ENCODE measurements at regions not wholly inside any gene's neighbourhood (a gene's known extent, or its start where the extent isn't known, plus 50 kb on each side); places are given as distances from the start of the nearest gene placed in this dataset.
A peak's percentile ranks its signal among the peaks of the same experiment; 100 is the strongest.
"Not testable (repeated sequence)": the region's sequence is repeated elsewhere in the genome, so short reads cannot be mapped to it uniquely, and the experiment has no call there.

DNA sequence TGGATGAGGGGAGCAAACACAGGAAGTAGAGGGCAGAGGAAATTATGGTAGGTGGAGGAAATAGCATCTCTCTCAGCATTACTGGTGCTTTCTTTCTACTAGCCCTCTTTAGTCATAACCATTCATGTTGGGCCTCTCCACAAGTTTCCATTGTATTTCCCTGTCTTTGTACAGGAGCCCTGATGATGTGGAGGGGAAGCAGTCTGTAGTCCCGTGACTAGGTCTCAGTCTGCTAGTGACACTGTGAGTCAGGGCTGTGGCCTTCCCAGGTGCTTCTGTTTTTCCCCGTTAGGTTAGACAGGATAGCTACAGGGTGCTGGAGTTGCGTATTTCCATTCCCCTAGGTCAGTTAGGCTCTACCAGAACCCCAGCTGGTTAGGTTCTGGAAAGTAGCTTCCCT lies 82.9 kb upstream of the NAMPT start:
- peaks cover 10% of the 10 kb centered on the region for H3K9me3 Mint-ChIP-seq
- H3K36me3 Mint-ChIP-seq (ENCODE audit: low read depth), result peaks cover 2% of the 10 kb centered on the region

DNA sequence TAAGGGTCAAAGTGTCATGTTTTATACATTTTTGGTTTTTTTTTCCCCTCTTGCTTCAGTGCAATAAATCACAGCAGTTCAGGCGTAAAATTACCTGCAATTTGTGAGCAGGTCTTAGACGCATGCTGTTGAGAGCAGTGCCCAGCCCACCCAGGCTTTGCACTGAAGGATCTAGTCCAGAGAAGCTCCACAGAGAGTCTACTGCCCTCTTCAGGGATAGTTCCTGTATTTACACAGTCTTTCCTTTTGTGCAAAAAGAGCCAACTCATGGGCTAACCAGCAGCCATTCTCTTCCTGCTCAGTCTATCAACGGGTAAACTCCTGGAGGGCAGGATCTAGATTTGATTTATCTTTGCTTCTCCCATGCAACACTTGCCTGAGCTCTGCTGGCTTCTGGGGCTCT lies 82.2 kb upstream of the NAMPT start:
- Mint-ChIP-seq H3K27ac (peak overlapping the region; percentile 12), H3K4me3 (no peak overlapping the region), H3K4me1 (peaks cover 38% of the 10 kb centered on the region), H3K9me3 (peaks cover 16% of the 10 kb centered on the region), H3K27me3 (peaks cover 18% of the 10 kb centered on the region), H3K36me3 (ENCODE audit: low read depth) (peaks cover 5% of the 10 kb centered on the region)
- ATAC-seq (no peak), DNase-seq (no peak)

More for the DNA sequence above, 82.9 kb upstream of the NAMPT start:
- ATAC-seq, result peak; percentile 86
- H3K27me3 Mint-ChIP-seq, result peaks cover 12% of the 10 kb centered on the region
- no peak overlapping the region for H3K4me3 Mint-ChIP-seq
- peaks cover 38% of the 10 kb centered on the region for H3K4me1 Mint-ChIP-seq
- no peak for DNase-seq
- H3K27ac Mint-ChIP-seq, result peak overlapping the region; percentile 12

- H3K27me3 Mint-ChIP-seq, result peaks cover 32% of the 10 kb centered on the region
- peaks cover 38% of the 10 kb centered on the region for H3K4me1 Mint-ChIP-seq
- peaks cover 5% of the 10 kb centered on the region for H3K36me3 Mint-ChIP-seq (ENCODE audit: low read depth)
- peak; percentile 9 for ATAC-seq
- no peak overlapping the region for H3K4me3 Mint-ChIP-seq
- peaks cover 27% of the 10 kb centered on the region for H3K9me3 Mint-ChIP-seq
- DNase-seq, result no peak
- H3K27ac Mint-ChIP-seq, result no peak overlapping the region
Observed at GRCh38 chr7:106365252-106366005, 80.6 kb upstream of the NAMPT start.

GRCh38 chr7:106362507-106362906 lies 77.7 kb upstream of the NAMPT start:
- peaks cover 47% of the 10 kb centered on the region for H3K27me3 Mint-ChIP-seq
- ATAC-seq, DNase-seq, H3K4me3 Mint-ChIP-seq, H3K27ac Mint-ChIP-seq: not testable (repeated sequence)
- H3K36me3 Mint-ChIP-seq (ENCODE audit: low read depth), result peaks cover 11% of the 10 kb centered on the region
- H3K9me3 Mint-ChIP-seq, result peaks cover 34% of the 10 kb centered on the region
- H3K4me1 Mint-ChIP-seq, result peaks cover 34% of the 10 kb centered on the region

- Mint-ChIP-seq H3K27ac (no peak overlapping the region), H3K9me3 (peaks cover 33% of the 10 kb centered on the region), H3K36me3 (ENCODE audit: low read depth) (peaks cover 9% of the 10 kb centered on the region), H3K27me3 (peaks cover 66% of the 10 kb centered on the region), H3K4me1 (peaks cover 21% of the 10 kb centered on the region), H3K4me3 (no peak overlapping the region)
- no peak for DNase-seq
- peak; percentile 84 for ATAC-seq
Observed at GRCh38 chr7:106358103-106358663, 73.4 kb upstream of the NAMPT start.

- DNase-seq (no peak), ATAC-seq (no peak)
- Mint-ChIP-seq H3K4me1 (peaks cover 21% of the 10 kb centered on the region), H3K9me3 (peaks cover 32% of the 10 kb centered on the region), H3K36me3 (ENCODE audit: low read depth) (peaks cover 9% of the 10 kb centered on the region), H3K27ac (no peak overlapping the region), H3K4me3 (no peak overlapping the region), H3K27me3 (peaks cover 67% of the 10 kb centered on the region)
Observed at GRCh38 chr7:106357675-106358074, 72.9 kb upstream of the NAMPT start.

GRCh38 chr7:106354822-106355221 lies 70.0 kb upstream of the NAMPT start:
- no peak for ATAC-seq
- H3K27ac Mint-ChIP-seq, result no peak overlapping the region

GRCh38 chr7:106353944-106354343 lies 69.2 kb upstream of the NAMPT start:
- H3K36me3 Mint-ChIP-seq (ENCODE audit: low read depth), result peaks cover 13% of the 10 kb centered on the region
- H3K9me3 Mint-ChIP-seq, result peaks cover 22% of the 10 kb centered on the region
- no peak overlapping the region for H3K27ac Mint-ChIP-seq
- ATAC-seq, result no peak
- DNase-seq, result no peak
- H3K4me1 Mint-ChIP-seq, result peaks cover 18% of the 10 kb centered on the region
- no peak overlapping the region for H3K4me3 Mint-ChIP-seq
- peaks cover 36% of the 10 kb centered on the region for H3K27me3 Mint-ChIP-seq

More at GRCh38 chr7:106354822-106355221, 70.0 kb upstream of the NAMPT start:
- Mint-ChIP-seq H3K36me3 (ENCODE audit: low read depth) (peaks cover 13% of the 10 kb centered on the region), H3K9me3 (peaks cover 20% of the 10 kb centered on the region), H3K27me3 (peaks cover 45% of the 10 kb centered on the region), H3K4me3 (no peak overlapping the region), H3K4me1 (peaks cover 21% of the 10 kb centered on the region)
- no peak for DNase-seq

DNA sequence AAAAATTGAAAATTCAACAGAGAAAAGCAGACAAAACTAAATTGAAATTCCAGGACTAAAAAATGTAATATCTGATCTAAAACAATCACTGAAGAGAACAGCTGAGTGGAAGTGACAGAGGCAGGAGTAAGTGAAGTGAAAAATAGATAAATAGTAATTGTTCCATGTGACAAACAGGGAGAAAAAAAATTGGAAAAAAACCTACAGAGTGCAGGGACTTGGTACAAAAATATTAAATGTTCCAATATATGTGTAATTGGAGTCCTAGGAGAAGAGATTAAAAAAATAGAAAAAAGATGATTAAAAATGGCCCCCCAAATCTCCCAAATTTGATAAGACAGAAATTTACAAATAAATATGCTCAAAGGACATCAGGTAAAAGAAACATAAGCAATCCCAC lies 63.4 kb upstream of the NAMPT start:
- Mint-ChIP-seq H3K9me3 (peaks cover 49% of the 10 kb centered on the region), H3K27me3 (peaks cover 10% of the 10 kb centered on the region), H3K4me1 (peaks cover 54% of the 10 kb centered on the region), H3K4me3 (no peak overlapping the region), H3K27ac (peak overlapping the region; percentile 99), H3K36me3 (ENCODE audit: low read depth) (peaks cover 51% of the 10 kb centered on the region)
- DNase-seq (no peak), ATAC-seq (no peak)

DNA sequence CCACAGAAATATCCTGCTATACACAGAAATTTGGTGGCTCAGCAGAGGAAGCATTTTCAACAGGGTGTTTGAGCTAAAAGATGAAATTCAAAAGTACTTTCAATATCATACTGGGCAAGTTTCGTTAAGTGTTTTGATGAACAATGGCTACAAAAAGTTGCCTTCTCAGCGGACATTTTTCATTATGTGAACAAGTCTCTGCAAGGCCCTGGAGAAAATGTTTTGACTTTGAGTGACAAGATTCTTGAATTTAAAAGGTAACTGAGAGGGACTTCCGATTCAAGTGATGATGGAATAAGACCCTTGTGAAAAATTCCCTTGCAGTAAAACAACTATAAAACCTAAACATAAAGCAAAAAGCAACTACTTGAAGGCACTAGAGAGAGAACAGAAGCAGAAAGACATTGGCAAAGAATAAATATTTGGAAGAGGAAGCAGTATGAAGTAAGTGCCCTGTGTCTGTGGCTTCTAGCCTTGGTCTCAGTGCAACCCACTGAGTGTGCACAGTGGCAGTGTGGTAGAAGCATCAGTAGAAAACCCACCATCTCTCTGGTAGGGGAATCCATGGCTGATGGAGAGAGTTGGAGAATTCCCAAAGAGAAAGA lies 62.5 kb upstream of the NAMPT start:
- Mint-ChIP-seq H3K4me1 (peaks cover 59% of the 10 kb centered on the region), H3K4me3 (peak overlapping the region; percentile 72), H3K9me3 (peaks cover 55% of the 10 kb centered on the region)

DNA sequence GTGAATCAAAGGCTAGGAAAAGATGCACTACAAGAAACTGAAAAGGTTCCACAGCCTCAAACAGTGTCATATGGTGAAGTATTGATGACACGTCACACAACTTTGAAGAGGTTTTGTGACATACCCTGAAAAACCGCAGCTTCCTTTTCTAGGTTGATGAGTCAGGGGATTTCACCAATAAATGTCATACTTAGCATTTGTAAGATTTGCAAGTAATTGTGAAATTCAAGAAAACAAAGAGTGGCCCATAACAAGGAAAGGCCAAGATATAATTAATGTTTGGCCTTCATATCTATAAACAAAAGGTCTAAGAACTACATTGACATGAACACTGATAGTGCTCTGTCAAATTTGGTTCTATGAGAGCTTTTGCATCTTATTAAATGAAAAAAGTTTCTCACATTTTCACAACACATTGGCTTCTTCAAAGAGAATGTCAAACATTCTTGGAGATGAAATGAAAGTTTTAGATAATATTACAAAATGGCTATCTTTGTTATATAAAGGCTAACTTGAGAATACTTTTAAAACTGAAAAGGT lies 62.0 kb upstream of the NAMPT start:
- Mint-ChIP-seq H3K4me3 (peak overlapping the region; percentile 72), H3K27ac (peak overlapping the region; percentile 99), H3K36me3 (ENCODE audit: low read depth) (peaks cover 63% of the 10 kb centered on the region), H3K4me1 (peaks cover 59% of the 10 kb centered on the region), H3K27me3 (peaks cover 2% of the 10 kb centered on the region), H3K9me3 (peaks cover 61% of the 10 kb centered on the region)
- DNase-seq, result no peak
- ATAC-seq, result peak; percentile 75

More for the DNA sequence above, 62.5 kb upstream of the NAMPT start:
- DNase-seq (no peak), ATAC-seq (no peak)
- Mint-ChIP-seq H3K27ac (peak overlapping the region; percentile 99), H3K36me3 (ENCODE audit: low read depth) (peaks cover 57% of the 10 kb centered on the region), H3K27me3 (peaks cover 4% of the 10 kb centered on the region)

DNA sequence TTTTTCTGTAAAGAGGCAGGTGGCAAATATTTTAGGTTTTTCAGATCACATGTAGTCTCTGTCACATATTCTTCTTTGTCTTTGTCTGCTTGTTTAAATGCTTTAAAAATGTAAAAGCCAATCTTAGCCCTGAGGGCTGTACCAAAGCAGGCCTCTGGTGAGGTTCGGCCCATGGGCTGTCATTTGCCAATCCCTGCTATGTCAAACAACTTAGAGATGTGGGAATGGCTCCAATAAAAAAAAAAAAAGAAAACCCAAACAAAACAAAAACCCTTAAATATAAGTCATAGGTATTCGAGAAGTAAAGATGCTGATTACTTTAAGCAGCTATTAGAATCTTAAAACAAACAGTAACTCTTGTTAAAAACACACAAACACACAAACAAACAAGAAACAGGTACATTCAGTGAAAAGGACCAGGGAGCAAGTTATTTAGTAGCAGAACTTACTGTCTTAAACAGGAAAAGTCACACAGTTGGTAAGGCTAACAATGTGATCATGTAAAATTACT lies 61.4 kb upstream of the NAMPT start:
- H3K9me3 Mint-ChIP-seq, result peaks cover 65% of the 10 kb centered on the region
- no peak for ATAC-seq
- peaks cover 66% of the 10 kb centered on the region for H3K36me3 Mint-ChIP-seq (ENCODE audit: low read depth)
- H3K27ac Mint-ChIP-seq, result peak overlapping the region; percentile 99
- H3K27me3 Mint-ChIP-seq, result peaks cover 2% of the 10 kb centered on the region
- H3K4me1 Mint-ChIP-seq, result peaks cover 59% of the 10 kb centered on the region
- H3K4me3 Mint-ChIP-seq, result peak overlapping the region; percentile 72
- DNase-seq, result no peak

- DNase-seq (peak; percentile 53), ATAC-seq (peak; percentile 86)
- H3K4me3 Mint-ChIP-seq, result peak overlapping the region; percentile 72
- peaks cover 68% of the 10 kb centered on the region for H3K36me3 Mint-ChIP-seq (ENCODE audit: low read depth)
- no peaks in the 10 kb centered on the region for H3K27me3 Mint-ChIP-seq
- peaks cover 59% of the 10 kb centered on the region for H3K4me1 Mint-ChIP-seq
- H3K27ac Mint-ChIP-seq, result peak overlapping the region; percentile 99
- peaks cover 66% of the 10 kb centered on the region for H3K9me3 Mint-ChIP-seq
Observed at GRCh38 chr7:106345421-106346166, 60.8 kb upstream of the NAMPT start.

DNA sequence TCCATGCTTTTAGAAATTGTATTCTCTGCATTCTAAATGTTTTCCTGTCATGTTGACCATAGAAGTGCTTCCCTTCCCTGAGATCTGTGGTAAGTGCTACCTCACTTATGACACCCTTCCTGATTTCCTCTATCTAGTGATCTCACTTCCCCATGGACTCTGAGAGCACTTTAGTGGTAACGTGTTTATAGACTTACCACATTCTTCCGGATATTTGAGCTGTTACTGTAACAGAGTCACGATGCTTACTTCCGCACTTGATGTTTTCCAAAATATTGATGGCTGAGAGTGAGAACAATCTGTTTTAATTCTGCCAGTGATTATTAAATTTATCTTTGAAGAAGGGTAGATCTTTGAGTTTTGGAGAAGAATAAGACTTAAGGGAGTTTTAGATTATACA lies 60.1 kb upstream of the NAMPT start:
- peaks cover 63% of the 10 kb centered on the region for H3K4me1 Mint-ChIP-seq
- peaks cover 69% of the 10 kb centered on the region for H3K36me3 Mint-ChIP-seq (ENCODE audit: low read depth)
- no peaks in the 10 kb centered on the region for H3K27me3 Mint-ChIP-seq
- peak overlapping the region; percentile 99 for H3K27ac Mint-ChIP-seq
- H3K4me3 Mint-ChIP-seq, result peak overlapping the region; percentile 30
- ATAC-seq (no peak), DNase-seq (no peak)
- H3K9me3 Mint-ChIP-seq, result peaks cover 66% of the 10 kb centered on the region
